Liver (tissue), 7 donors: ENCODE measurements at regions not wholly inside any gene's neighbourhood (a gene's known extent, or its start where the extent isn't known, plus 50 kb on each side); places are given as distances from the start of the nearest gene placed in this dataset.

Source experiments
- DNase-seq: peaks from one replicate; pipeline ENCODE4 v3.0.0-alpha.2; 2017; ENCODE audit warnings: low spot score
- H3K27ac ChIP-seq, 2 donors: one replicate each; pipeline ENCODE4 v1.7.0; 2013; ENCODE audit warnings: inconsistent platforms in 2 of 2, low read length in 2 of 2, control low read depth in 1 of 2, low read depth in 1 of 2, mild to moderate bottlenecking in 1 of 2
- H3K27me3 ChIP-seq, 4 donors: one replicate each; pipeline versions ENCODE4 v1.6.1 to v1.7.0; 2013; ENCODE audit warnings: low read length in 3 of 4, inconsistent platforms in 1 of 4, mild to moderate bottlenecking in 1 of 4, moderate library complexity in 1 of 4; ENCODE audit not compliant: control insufficient read depth in 4 of 4, insufficient read depth in 4 of 4
- H3K36me3 ChIP-seq, 4 donors: one replicate each; pipeline versions ENCODE4 v1.6.1 to v1.7.0; 2013; ENCODE audit warnings: low read length in 3 of 4, mild to moderate bottlenecking in 3 of 4, low read depth in 1 of 4, moderate library complexity in 1 of 4; ENCODE audit not compliant: control insufficient read depth in 4 of 4, insufficient read depth in 3 of 4
- H3K4me1 ChIP-seq, 4 donors: one replicate each; pipeline versions ENCODE4 v1.6.1 to v1.7.0; 2013; ENCODE audit warnings: low read length in 3 of 4, mild to moderate bottlenecking in 3 of 4, moderate library complexity in 1 of 4; ENCODE audit not compliant: control insufficient read depth in 4 of 4, insufficient read depth in 4 of 4
- H3K4me3 ChIP-seq, 3 donors: one replicate each; pipeline versions ENCODE4 v1.6.1 to v1.7.0; 2013; ENCODE audit warnings: low read length in 3 of 3, control low read depth in 1 of 3, low read depth in 1 of 3, mild to moderate bottlenecking in 1 of 3
- H3K9ac ChIP-seq, 2 donors: one replicate each; pipeline ENCODE4 v1.7.0; 2013; ENCODE audit warnings: low read length in 2 of 2, mild to moderate bottlenecking in 2 of 2, moderate library complexity in 2 of 2, control low read depth in 1 of 2, low read depth in 1 of 2
- H3K9me3 ChIP-seq, 4 donors: one replicate each; pipeline versions ENCODE4 v1.6.1 to v1.7.0; 2013; ENCODE audit warnings: low read length in 3 of 4; ENCODE audit not compliant: control insufficient read depth in 4 of 4
- CTCF ChIP-seq: fragments of 150-350 bp; IDR thresholded peaks from 2 replicates; pipeline ENCODE4 v1.5.1; 2017; ENCODE audit warnings: improper control_type of control experiment, low read depth, low read length; ENCODE audit not compliant: missing input control
- EGR1 ChIP-seq, 2 donors: IDR thresholded peaks; 2 replicates each; pipeline ENCODE4 v1.6.1; 2016 to 2018; ENCODE audit warnings: antibody characterized with exemption in 2 of 2, low read depth in 2 of 2
- FOXA1 ChIP-seq: IDR thresholded peaks from 2 replicates; pipeline ENCODE4 v1.6.1; 2016; ENCODE audit warnings: antibody characterized with exemption
- FOXA2 ChIP-seq: IDR thresholded peaks from 2 replicates; pipeline ENCODE4 v1.6.1; 2016; ENCODE audit warnings: antibody characterized with exemption
- GABPA ChIP-seq, 2 donors: IDR thresholded peaks in 1 of 2; conservative IDR thresholded peaks in 1 of 2; 2 replicates each; pipeline ENCODE4 v1.6.1; 2016; ENCODE audit warnings: antibody characterized with exemption in 2 of 2, mild to moderate bottlenecking in 1 of 2, moderate library complexity in 1 of 2
- HNF4A ChIP-seq, 2 donors: conservative IDR thresholded peaks; 2 replicates each; pipeline ENCODE4 v1.6.1; 2016; ENCODE audit warnings: antibody characterized with exemption in 2 of 2, mild to moderate bottlenecking in 2 of 2
- HNF4G ChIP-seq: IDR thresholded peaks from 2 replicates; pipeline ENCODE4 v1.6.1; 2016; ENCODE audit warnings: antibody characterized with exemption
- JUND ChIP-seq, 2 donors: IDR thresholded peaks; 2 replicates each; pipeline ENCODE4 v1.6.1; 2016; ENCODE audit warnings: antibody characterized with exemption in 2 of 2
- MAX ChIP-seq: IDR thresholded peaks from 2 replicates; pipeline ENCODE4 v1.6.1; 2016; ENCODE audit warnings: antibody characterized with exemption
- NR2F2 ChIP-seq: IDR thresholded peaks from 2 replicates; pipeline ENCODE4 v1.6.1; 2016; ENCODE audit warnings: antibody characterized with exemption
- RAD21 ChIP-seq, 2 donors: IDR thresholded peaks; 2 replicates each; pipeline ENCODE4 v1.6.1; 2016; ENCODE audit warnings: antibody characterized with exemption in 2 of 2, mild to moderate bottlenecking in 2 of 2
- RXRA ChIP-seq, 2 donors: IDR thresholded peaks; 2 replicates each; pipeline ENCODE4 v1.6.1; 2017 to 2018; ENCODE audit warnings: antibody characterized with exemption in 2 of 2, mild to moderate bottlenecking in 1 of 2
- SP1 ChIP-seq: IDR thresholded peaks from 2 replicates; pipeline ENCODE4 v1.6.1; 2018; ENCODE audit warnings: antibody characterized with exemption, mild to moderate bottlenecking
- TAF1 ChIP-seq: conservative IDR thresholded peaks from 2 replicates; pipeline ENCODE4 v1.6.1; 2016; ENCODE audit warnings: antibody characterized with exemption, mild to moderate bottlenecking
- YY1 ChIP-seq: IDR thresholded peaks from 2 replicates; pipeline ENCODE4 v1.6.1; 2016; ENCODE audit warnings: antibody characterized with exemption, mild to moderate bottlenecking
- TF ChIP-seq, protein P1 (sequence below): IDR thresholded peaks from 2 replicates; pipeline ENCODE4 v1.6.1; 2016; ENCODE audit warnings: antibody characterized with exemption, mild to moderate bottlenecking
- TF ChIP-seq, protein P2 (sequence below): IDR thresholded peaks from 2 replicates; pipeline ENCODE4 v1.6.1; 2016; ENCODE audit warnings: antibody characterized with exemption
- TF ChIP-seq, protein P3 (sequence below): IDR thresholded peaks from 2 replicates; pipeline ENCODE4 v1.6.1; 2016; ENCODE audit warnings: antibody characterized with exemption
- donor health status: healthy.
- donor health status: healthy.
- donor health status: healthy.
- donor health status: healthy.

DNA sequence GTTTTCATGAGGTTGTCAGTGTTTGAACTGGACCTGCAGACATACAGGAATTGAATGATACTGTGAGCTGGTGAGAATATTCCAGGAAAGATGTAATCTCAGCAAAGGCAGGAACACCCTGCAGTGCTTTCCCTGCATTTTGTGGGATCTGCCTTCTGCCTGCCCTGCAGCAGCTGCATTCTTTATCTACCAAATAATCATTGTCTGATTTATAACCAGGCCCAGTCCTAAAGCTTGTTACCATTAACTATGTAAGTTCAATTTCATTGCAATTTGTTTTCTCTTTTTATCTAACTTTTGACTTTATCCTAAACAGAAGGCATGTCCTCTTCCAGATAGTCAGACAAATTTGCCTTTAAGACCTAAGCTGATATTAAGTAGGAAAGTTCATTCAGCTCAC is 99.8 kb upstream of the NOCT start:
- DNase-seq = no peak

More for the DNA sequence above, 99.8 kb upstream of the NOCT start:
- TF ChIP-seq, protein P1, sequence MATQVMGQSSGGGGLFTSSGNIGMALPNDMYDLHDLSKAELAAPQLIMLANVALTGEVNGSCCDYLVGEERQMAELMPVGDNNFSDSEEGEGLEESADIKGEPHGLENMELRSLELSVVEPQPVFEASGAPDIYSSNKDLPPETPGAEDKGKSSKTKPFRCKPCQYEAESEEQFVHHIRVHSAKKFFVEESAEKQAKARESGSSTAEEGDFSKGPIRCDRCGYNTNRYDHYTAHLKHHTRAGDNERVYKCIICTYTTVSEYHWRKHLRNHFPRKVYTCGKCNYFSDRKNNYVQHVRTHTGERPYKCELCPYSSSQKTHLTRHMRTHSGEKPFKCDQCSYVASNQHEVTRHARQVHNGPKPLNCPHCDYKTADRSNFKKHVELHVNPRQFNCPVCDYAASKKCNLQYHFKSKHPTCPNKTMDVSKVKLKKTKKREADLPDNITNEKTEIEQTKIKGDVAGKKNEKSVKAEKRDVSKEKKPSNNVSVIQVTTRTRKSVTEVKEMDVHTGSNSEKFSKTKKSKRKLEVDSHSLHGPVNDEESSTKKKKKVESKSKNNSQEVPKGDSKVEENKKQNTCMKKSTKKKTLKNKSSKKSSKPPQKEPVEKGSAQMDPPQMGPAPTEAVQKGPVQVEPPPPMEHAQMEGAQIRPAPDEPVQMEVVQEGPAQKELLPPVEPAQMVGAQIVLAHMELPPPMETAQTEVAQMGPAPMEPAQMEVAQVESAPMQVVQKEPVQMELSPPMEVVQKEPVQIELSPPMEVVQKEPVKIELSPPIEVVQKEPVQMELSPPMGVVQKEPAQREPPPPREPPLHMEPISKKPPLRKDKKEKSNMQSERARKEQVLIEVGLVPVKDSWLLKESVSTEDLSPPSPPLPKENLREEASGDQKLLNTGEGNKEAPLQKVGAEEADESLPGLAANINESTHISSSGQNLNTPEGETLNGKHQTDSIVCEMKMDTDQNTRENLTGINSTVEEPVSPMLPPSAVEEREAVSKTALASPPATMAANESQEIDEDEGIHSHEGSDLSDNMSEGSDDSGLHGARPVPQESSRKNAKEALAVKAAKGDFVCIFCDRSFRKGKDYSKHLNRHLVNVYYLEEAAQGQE = no peak
- TF ChIP-seq FOXA1 = no peak
- no peak for TF ChIP-seq HNF4A (conservative IDR thresholded peaks at IDR 0.05)
- TF ChIP-seq, protein P2, sequence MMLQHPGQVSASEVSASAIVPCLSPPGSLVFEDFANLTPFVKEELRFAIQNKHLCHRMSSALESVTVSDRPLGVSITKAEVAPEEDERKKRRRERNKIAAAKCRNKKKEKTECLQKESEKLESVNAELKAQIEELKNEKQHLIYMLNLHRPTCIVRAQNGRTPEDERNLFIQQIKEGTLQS = no peak
- TF ChIP-seq SP1 = no peak
- TF ChIP-seq GABPA (IDR thresholded peaks at IDR 0.05 in 1 of 2, conservative IDR thresholded peaks at IDR 0.05 in 1 of 2) = no peak
- TF ChIP-seq HNF4G = no peak
- no peak for TF ChIP-seq MAX
- no peak for TF ChIP-seq YY1
- TF ChIP-seq RAD21 (IDR thresholded peaks at IDR 0.05) = no peak
- TF ChIP-seq CTCF = no peak
- TF ChIP-seq FOXA2 = no peak
- no peak for TF ChIP-seq JUND (IDR thresholded peaks at IDR 0.05)
- TF ChIP-seq NR2F2 = no peak
- TF ChIP-seq, protein P3, sequence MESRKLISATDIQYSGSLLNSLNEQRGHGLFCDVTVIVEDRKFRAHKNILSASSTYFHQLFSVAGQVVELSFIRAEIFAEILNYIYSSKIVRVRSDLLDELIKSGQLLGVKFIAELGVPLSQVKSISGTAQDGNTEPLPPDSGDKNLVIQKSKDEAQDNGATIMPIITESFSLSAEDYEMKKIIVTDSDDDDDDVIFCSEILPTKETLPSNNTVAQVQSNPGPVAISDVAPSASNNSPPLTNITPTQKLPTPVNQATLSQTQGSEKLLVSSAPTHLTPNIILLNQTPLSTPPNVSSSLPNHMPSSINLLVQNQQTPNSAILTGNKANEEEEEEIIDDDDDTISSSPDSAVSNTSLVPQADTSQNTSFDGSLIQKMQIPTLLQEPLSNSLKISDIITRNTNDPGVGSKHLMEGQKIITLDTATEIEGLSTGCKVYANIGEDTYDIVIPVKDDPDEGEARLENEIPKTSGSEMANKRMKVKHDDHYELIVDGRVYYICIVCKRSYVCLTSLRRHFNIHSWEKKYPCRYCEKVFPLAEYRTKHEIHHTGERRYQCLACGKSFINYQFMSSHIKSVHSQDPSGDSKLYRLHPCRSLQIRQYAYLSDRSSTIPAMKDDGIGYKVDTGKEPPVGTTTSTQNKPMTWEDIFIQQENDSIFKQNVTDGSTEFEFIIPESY = no peak
- no peak for TF ChIP-seq EGR1 (IDR thresholded peaks at IDR 0.05; ENCODE audit: low read depth in 2 of 2)
- TF ChIP-seq RXRA (IDR thresholded peaks at IDR 0.05) = no peak
- no peak for TF ChIP-seq TAF1
- no peaks in the 10 kb centered on the region for H3K9me3 ChIP-seq
- no peak overlapping the region for H3K27ac ChIP-seq
- no peak overlapping the region for H3K9ac ChIP-seq
- no peak overlapping the region for H3K4me3 ChIP-seq
- H3K4me1 ChIP-seq = peaks cover 0 to 5% (median under 1%) of the 10 kb centered on the region in 4 donors
- no peaks in the 10 kb centered on the region for H3K27me3 ChIP-seq
- H3K36me3 ChIP-seq = no peaks in the 10 kb centered on the region
